ENCODE measurements at regions not wholly inside any gene's neighbourhood (a gene's known extent, or its start where the extent isn't known, plus 50 kb on each side); places are given as distances from the start of the nearest gene placed in this dataset.

GRCh38 chr6:43901733-43902230 is 131.8 kb downstream of the VEGFA start (continued):
- TF ChIP-seq ZFP91 (CRISPR knock-in tag; IDR thresholded peaks at IDR 0.05), result no peak
- TF ChIP-seq SMARCA5 (IDR thresholded peaks at IDR 0.05), result no peak
- no peak for TF ChIP-seq ZSCAN29 (IDR thresholded peaks at IDR 0.05)
- TF ChIP-seq DPF2 (IDR thresholded peaks at IDR 0.05), result peak; percentile 56; the same call in 1 of the 2 replicates
- TF ChIP-seq MCM2 (IDR thresholded peaks at IDR 0.05; ENCODE audit: low read depth), result no peak
- TF ChIP-seq RBM22 (IDR thresholded peaks at IDR 0.05; ENCODE audit: low read depth, low read length, poor library complexity, severe bottlenecking), result no peak
- peak; percentile 58; the same call in 1 of the 2 replicates for TF ChIP-seq ZNF24 (IDR thresholded peaks at IDR 0.05)
- TF ChIP-seq ZNF324 (CRISPR knock-in tag; IDR thresholded peaks at IDR 0.05), result no peak
- no peak for TF ChIP-seq MTA1 (IDR thresholded peaks at IDR 0.05; ENCODE audit: borderline replicate concordance)
- peak; percentile 52; the same call in 1 of the 2 replicates for TF ChIP-seq SMAD4 (CRISPR knock-in tag; conservative IDR thresholded peaks at IDR 0.05)
- TF ChIP-seq POLR2B (IDR thresholded peaks at IDR 0.05; ENCODE audit: low read depth, partially characterized antibody), result no peak
- TF ChIP-seq CHD1 (IDR thresholded peaks at IDR 0.05; ENCODE audit: low read length), result no peak
- no peak for TF ChIP-seq NFE2 (IDR thresholded peaks at IDR 0.05; ENCODE audit: low read depth)
- TF ChIP-seq TFAM (CRISPR knock-in tag; conservative IDR thresholded peaks at IDR 0.05), result no peak
- no peak for TF ChIP-seq BHLHE40 (IDR thresholded peaks at IDR 0.05; ENCODE audit: low read length)
- TF ChIP-seq NR2C2 (CRISPR knock-in tag; IDR thresholded peaks at IDR 0.05), result no peak
- TF ChIP-seq NR2C2 (tag; IDR thresholded peaks at IDR 0.05), result peak; percentile 60
- TF ChIP-seq NFXL1 (CRISPR knock-in tag; IDR thresholded peaks at IDR 0.05), result no peak
- 0 out of 2 replicates have a peak, but pooled peaks have one; percentile 46 for TF ChIP-seq ZNF175 (CRISPR knock-in tag; IDR thresholded peaks at IDR 0.05; ENCODE audit: low read depth)
- TF ChIP-seq ZKSCAN8 (CRISPR knock-in tag; IDR thresholded peaks at IDR 0.05), result no peak
- 0 out of 2 replicates have a peak, but pooled peaks have one; percentile 75 for TF ChIP-seq ZNF592 (IDR thresholded peaks at IDR 0.05)
- TF ChIP-seq NFRKB (IDR thresholded peaks at IDR 0.05; ENCODE audit: low read depth), result no peak
- TF ChIP-seq E2F3 (CRISPR knock-in tag; IDR thresholded peaks at IDR 0.05), result no peak
- no peak for TF ChIP-seq ATF2 (CRISPR knock-in tag; IDR thresholded peaks at IDR 0.05)
- TF ChIP-seq POLR2G (IDR thresholded peaks at IDR 0.05; ENCODE audit: low read depth, low read length), result no peak
- no peak for TF ChIP-seq NCOA4 (IDR thresholded peaks at IDR 0.05; ENCODE audit: partially characterized antibody)
- TF ChIP-seq ZNF766 (CRISPR knock-in tag; conservative IDR thresholded peaks at IDR 0.05), result peak; percentile 89

Measured in K562 (cell line).